ENCODE measurements at regions not wholly inside any gene's neighbourhood (a gene's known extent, or its start where the extent isn't known, plus 50 kb on each side); places are given as distances from the start of the nearest gene placed in this dataset.

GRCh38 chr2:11102466-11102865, 52.8 kb upstream of the SLC66A3 start:
- no peak for DNase-seq (ENCODE audit: extremely low read depth, low read depth)
- no peak for TF ChIP-seq CTCF (IDR thresholded peaks at IDR 0.05; ENCODE audit: low read depth, low read length)

GRCh38 chr2:11102956-11103860, 52.1 kb upstream of the SLC66A3 start:
- no peak for TF ChIP-seq CTCF (IDR thresholded peaks at IDR 0.05; ENCODE audit: low read depth, low read length)
- DNase-seq (ENCODE audit: extremely low read depth, low read depth), result no peak

GRCh38 chr2:11103984-11104793, 51.1 kb upstream of the SLC66A3 start:
- TF ChIP-seq CTCF (IDR thresholded peaks at IDR 0.05; ENCODE audit: low read depth, low read length), result no peak
- DNase-seq (ENCODE audit: extremely low read depth, low read depth), result no peak

- no peak for TF ChIP-seq CTCF (IDR thresholded peaks at IDR 0.05; ENCODE audit: low read depth, low read length)
- DNase-seq (ENCODE audit: extremely low read depth, low read depth), result no peak
Measured at GRCh38 chr2:11104794-11105660, 50.2 kb upstream of the SLC66A3 start.
